ENCODE measurements at regions not wholly inside any gene's neighbourhood (a gene's known extent, or its start where the extent isn't known, plus 50 kb on each side); places are given as distances from the start of the nearest gene placed in this dataset.

GRCh38 chr3:59440285-59441028 lies 390.6 kb upstream of the CFAP20DC start:
- Mint-ChIP-seq H3K27ac (ENCODE audit: unreplicated experiment) (no peak overlapping the region), H3K27me3 (ENCODE audit: low read depth, unreplicated experiment) (peaks cover 22% of the 10 kb centered on the region)

GRCh38 chr3:59438492-59438891 lies 388.7 kb upstream of the CFAP20DC start:
- FAIRE-seq = no peak
- Histone ChIP-seq H3K27me3 (ENCODE audit: insufficient read depth, low read length) (no peaks in the 10 kb centered on the region), H3K79me2 (ENCODE audit: insufficient read depth, low read length) (no peaks in the 10 kb centered on the region), H3K27ac (ENCODE audit: low read depth, low read length) (no peak overlapping the region), H3K9me3 (ENCODE audit: insufficient read depth, low read depth, low read length) (no peaks in the 10 kb centered on the region), H3K4me2 (ENCODE audit: low read length) (no peak overlapping the region), H3K4me3 (ENCODE audit: insufficient read depth, low read depth, low read length) (no peak overlapping the region), H3K4me1 (ENCODE audit: insufficient read depth, low read length) (no peaks in the 10 kb centered on the region), H2AFZ (ENCODE audit: low read depth, low read length) (no peak overlapping the region), H3K36me3 (ENCODE audit: insufficient read depth, low read length) (no peaks in the 10 kb centered on the region), H3K9ac (ENCODE audit: low read length) (no peak overlapping the region), H4K20me1 (ENCODE audit: insufficient read depth, low read length) (no peaks in the 10 kb centered on the region)
- peaks cover 2% of the 10 kb centered on the region for H3K9me3 Mint-ChIP-seq (ENCODE audit: unreplicated experiment)
- H3K27me3 Mint-ChIP-seq (ENCODE audit: low read depth, unreplicated experiment) = peaks cover 22% of the 10 kb centered on the region
- H3K4me1 Mint-ChIP-seq (ENCODE audit: low read depth, unreplicated experiment) = peaks cover 7% of the 10 kb centered on the region
- no peak for TF ChIP-seq EZH2 (IDR thresholded peaks at IDR 0.05; ENCODE audit: insufficient read depth, low read length)
- TF ChIP-seq, protein P1, sequence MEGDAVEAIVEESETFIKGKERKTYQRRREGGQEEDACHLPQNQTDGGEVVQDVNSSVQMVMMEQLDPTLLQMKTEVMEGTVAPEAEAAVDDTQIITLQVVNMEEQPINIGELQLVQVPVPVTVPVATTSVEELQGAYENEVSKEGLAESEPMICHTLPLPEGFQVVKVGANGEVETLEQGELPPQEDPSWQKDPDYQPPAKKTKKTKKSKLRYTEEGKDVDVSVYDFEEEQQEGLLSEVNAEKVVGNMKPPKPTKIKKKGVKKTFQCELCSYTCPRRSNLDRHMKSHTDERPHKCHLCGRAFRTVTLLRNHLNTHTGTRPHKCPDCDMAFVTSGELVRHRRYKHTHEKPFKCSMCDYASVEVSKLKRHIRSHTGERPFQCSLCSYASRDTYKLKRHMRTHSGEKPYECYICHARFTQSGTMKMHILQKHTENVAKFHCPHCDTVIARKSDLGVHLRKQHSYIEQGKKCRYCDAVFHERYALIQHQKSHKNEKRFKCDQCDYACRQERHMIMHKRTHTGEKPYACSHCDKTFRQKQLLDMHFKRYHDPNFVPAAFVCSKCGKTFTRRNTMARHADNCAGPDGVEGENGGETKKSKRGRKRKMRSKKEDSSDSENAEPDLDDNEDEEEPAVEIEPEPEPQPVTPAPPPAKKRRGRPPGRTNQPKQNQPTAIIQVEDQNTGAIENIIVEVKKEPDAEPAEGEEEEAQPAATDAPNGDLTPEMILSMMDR (IDR thresholded peaks at IDR 0.05; ENCODE audit: insufficient read depth, low read depth, low read length) = no peak
- H3K4me3 Mint-ChIP-seq (ENCODE audit: unreplicated experiment) = no peak overlapping the region
- H3K27ac Mint-ChIP-seq (ENCODE audit: unreplicated experiment) = no peak overlapping the region
- H3K36me3 Mint-ChIP-seq (ENCODE audit: low read depth, unreplicated experiment) = no peaks in the 10 kb centered on the region
- DNase-seq (ENCODE audit: low read depth) = no peak

More at GRCh38 chr3:59440285-59441028, 390.6 kb upstream of the CFAP20DC start:
- DNase-seq (ENCODE audit: low read depth) = no peak
- no peak overlapping the region for H3K4me3 ChIP-seq (ENCODE audit: insufficient read depth, low read depth, low read length)
- no peaks in the 10 kb centered on the region for H3K36me3 ChIP-seq (ENCODE audit: insufficient read depth, low read length)
- Mint-ChIP-seq H3K4me3 (ENCODE audit: unreplicated experiment) (no peak overlapping the region), H3K4me1 (ENCODE audit: low read depth, unreplicated experiment) (peaks cover 7% of the 10 kb centered on the region), H3K9me3 (ENCODE audit: unreplicated experiment) (peaks cover 2% of the 10 kb centered on the region), H3K36me3 (ENCODE audit: low read depth, unreplicated experiment) (no peaks in the 10 kb centered on the region)
- no peak overlapping the region for H2AFZ ChIP-seq (ENCODE audit: low read depth, low read length)
- H3K79me2 ChIP-seq (ENCODE audit: insufficient read depth, low read length) = no peaks in the 10 kb centered on the region
- no peak for TF ChIP-seq EZH2 (IDR thresholded peaks at IDR 0.05; ENCODE audit: insufficient read depth, low read length)
- TF ChIP-seq, protein P1 (IDR thresholded peaks at IDR 0.05; ENCODE audit: insufficient read depth, low read depth, low read length) = no peak
- no peaks in the 10 kb centered on the region for H4K20me1 ChIP-seq (ENCODE audit: insufficient read depth, low read length)
- no peak overlapping the region for H3K9ac ChIP-seq (ENCODE audit: low read length)
- no peak overlapping the region for H3K4me2 ChIP-seq (ENCODE audit: low read length)
- H3K4me1 ChIP-seq (ENCODE audit: insufficient read depth, low read length) = no peaks in the 10 kb centered on the region
- H3K9me3 ChIP-seq (ENCODE audit: insufficient read depth, low read depth, low read length) = no peaks in the 10 kb centered on the region
- H3K27ac ChIP-seq (ENCODE audit: low read depth, low read length) = no peak overlapping the region
- FAIRE-seq = no peak
- no peaks in the 10 kb centered on the region for H3K27me3 ChIP-seq (ENCODE audit: insufficient read depth, low read length)
